Thyroid gland (tissue), 4 donors: ENCODE measurements at regions not wholly inside any gene's neighbourhood (a gene's known extent, or its start where the extent isn't known, plus 50 kb on each side); places are given as distances from the start of the nearest gene placed in this dataset.

Source experiments
- CTCF ChIP-seq, 6 experiments: fragments of 200-600 bp in 3 of 6; fragments of 450-650 bp in 3 of 6; sonication (generic) in 3 of 6; IDR thresholded peaks; one replicate each; pipeline ENCODE4 v1.5.1; 2016 to 2019; ENCODE audit warnings: antibody characterized with exemption in 6 of 6, mild to moderate bottlenecking in 2 of 6, inconsistent platforms in 1 of 6, moderate library complexity in 1 of 6
- POLR2A ChIP-seq, 2 donors: fragments of 450-650 bp; IDR thresholded peaks; one replicate each; pipeline ENCODE4 v1.6.1; 2017; ENCODE audit warnings: antibody characterized with exemption in 2 of 2, mild to moderate bottlenecking in 2 of 2, moderate library complexity in 1 of 2

GRCh38 chr4:127261476-127261875 lies 371.3 kb upstream of the INTU start:
- TF ChIP-seq CTCF (IDR thresholded peaks at IDR 0.05) (no peak), POLR2A (IDR thresholded peaks at IDR 0.05) (no peak)
